Heart left ventricle (tissue), 16 donors: ENCODE measurements at regions not wholly inside any gene's neighbourhood (a gene's known extent, or its start where the extent isn't known, plus 50 kb on each side); places are given as distances from the start of the nearest gene placed in this dataset.

Experiments used
- ATAC-seq, 4 donors: fragments of 200-7000 bp; cut with Tn5 transposase; one replicate each; pipeline ENCODE4 v1.9.1; 2020 to 2022; ENCODE audit warnings: moderate library complexity in 4 of 4, mild to moderate bottlenecking in 3 of 4, moderate number of reproducible peaks in 1 of 4
- DNase-seq, 5 donors: peaks; one replicate each; pipeline ENCODE4 v3.0.0-alpha.2; 2020
- H3K27ac ChIP-seq, 12 donors: fragments of 200-600 bp; sonication (generic) in 4 of 12; one replicate each; pipeline versions ENCODE4 v1.5.0 to v1.8.0; 2016 to 2022; ENCODE audit warnings: mild to moderate bottlenecking in 2 of 12
- H3K27me3 ChIP-seq, 9 donors: fragments of 200-600 bp; sonication (generic) in 2 of 9; one replicate each; pipeline versions ENCODE4 v1.5.1 to v1.8.0; 2016 to 2022; ENCODE audit warnings: mild to moderate bottlenecking in 3 of 9
- H3K36me3 ChIP-seq, 9 donors: fragments of 200-600 bp; sonication (generic) in 2 of 9; one replicate each; pipeline versions ENCODE4 v1.5.0 to v1.8.0; 2018 to 2022; ENCODE audit warnings: mild to moderate bottlenecking in 2 of 9
- H3K4me1 ChIP-seq, 12 donors: fragments of 200-600 bp; sonication (generic) in 4 of 12; one replicate each; pipeline versions ENCODE4 v1.5.0 to v1.8.0; 2016 to 2022; ENCODE audit warnings: mild to moderate bottlenecking in 3 of 12
- H3K4me3 ChIP-seq, 12 donors: fragments of 200-600 bp; sonication (generic) in 4 of 12; one replicate each; pipeline versions ENCODE4 v1.5.0 to v1.8.0; 2017 to 2022; ENCODE audit warnings: mild to moderate bottlenecking in 9 of 12, moderate library complexity in 4 of 12
- H3K9me3 ChIP-seq, 12 donors: fragments of 200-600 bp; sonication (generic) in 4 of 12; one replicate each; pipeline versions ENCODE4 v1.5.0 to v1.8.0; 2016 to 2022; ENCODE audit warnings: mild to moderate bottlenecking in 1 of 12
- CTCF ChIP-seq, 12 donors: fragments of 200-600 bp; sonication (generic) in 4 of 12; IDR thresholded peaks; one replicate each; pipeline versions ENCODE4 v1.5.0 to v1.8.0; 2018 to 2022; ENCODE audit warnings: antibody characterized with exemption in 12 of 12, mild to moderate bottlenecking in 5 of 12
- POLR2A ChIP-seq, 2 donors: fragments of 450-650 bp; IDR thresholded peaks; one replicate each; pipeline ENCODE4 v1.6.1; 2017; ENCODE audit warnings: antibody characterized with exemption in 2 of 2, mild to moderate bottlenecking in 2 of 2, moderate library complexity in 2 of 2
- WGBS, 4 donors: extraction: QIAGEN DNeasy Blood & Tissue Kit in 2 of 4; methylation state at CpG; one replicate each; pipeline versions ENCODE4 v1.1.5 to v1.1.7; 2013 to 2018; 5-methylcytosine and 5-hydroxymethylcytosine counted together
- intact Hi-C, 10 donors: fragments of 100-400 bp; cut with DNase I; formaldehyde crosslinking; loops; one replicate each; pipeline versions ENCODE4 v1.11.1 to v1.14.2; 2022
- donor health status: ischemic (EF 13 %, LVEDD 7.1; RV severe dilation, severe dysfunction).
- donor health status: healthy with polysubstance abuse.
- donor health status: DM: no; HTN: yes; CAD: no.
- donor health status: DM: no; HTN: no; CAD: no.
- donor health status: ischemic (EF 25% LVEDD 6.9; RV normal size, moderate dysfunction).
- donor health status: ischemic (EF 25% LVEDD 5.7; RV mildly dilated, moderate dysfunction).
- donor health status: healthy.
- donor health status: DM: yes; HTN: yes; CAD: no.
- donor health status: ischemic (EF 35%, LVEDD 5.7; RV mildly dilated, moderate dysfunction).
- donor health status: nonischemic (EF 11% LVEDD 7.7; RV severe dilation, severe dysfunction).
- donor health status: DM: yes; HTN: yes; CAD: no.
- donor health status: PGD.
- donor health status: ischemic (EF 29% LVEDD 5.4; RV normal size, mild dysfunction).
- donor health status: nonischemic (EF 23%, LVEDD 6.1; RV moderate dilation, normal function).

DNA sequence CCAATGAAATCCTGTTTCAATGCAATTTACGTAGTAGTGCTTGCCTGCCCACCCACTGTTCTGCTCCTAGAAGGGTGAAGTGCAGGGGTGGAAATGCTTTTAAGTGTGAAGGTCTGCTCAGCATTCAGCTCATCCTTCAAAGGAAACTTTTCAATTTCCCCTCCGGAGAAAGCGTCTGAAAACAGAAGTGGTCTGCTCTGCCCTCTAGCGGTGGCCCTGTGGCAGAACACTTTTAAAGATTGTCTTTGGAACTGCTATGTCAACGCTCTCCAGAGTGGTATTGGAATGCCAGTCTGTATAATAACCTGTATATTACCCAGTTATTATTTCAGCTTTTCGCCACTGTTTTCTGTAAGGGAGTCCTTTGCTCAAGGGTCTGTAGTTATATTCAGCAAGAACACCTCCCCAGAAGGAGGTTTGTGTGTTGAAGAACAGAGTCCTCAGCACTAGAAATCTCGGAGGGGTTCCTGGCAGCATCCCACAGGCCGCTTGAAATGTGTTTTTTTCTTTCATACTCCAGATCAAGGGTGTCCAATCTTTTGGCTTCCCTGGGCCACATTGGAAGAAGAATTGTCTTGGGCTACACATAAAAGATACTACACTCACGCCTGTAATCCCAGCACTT is 63.1 kb upstream of the KLHL31 start:
- ATAC-seq, result peak; percentile 14 to 78 (median 59)
- H3K27ac ChIP-seq, result no peak overlapping the region
- peak in 4 of 5 donors; percentile 36 to 45 (median 38) for DNase-seq

DNA sequence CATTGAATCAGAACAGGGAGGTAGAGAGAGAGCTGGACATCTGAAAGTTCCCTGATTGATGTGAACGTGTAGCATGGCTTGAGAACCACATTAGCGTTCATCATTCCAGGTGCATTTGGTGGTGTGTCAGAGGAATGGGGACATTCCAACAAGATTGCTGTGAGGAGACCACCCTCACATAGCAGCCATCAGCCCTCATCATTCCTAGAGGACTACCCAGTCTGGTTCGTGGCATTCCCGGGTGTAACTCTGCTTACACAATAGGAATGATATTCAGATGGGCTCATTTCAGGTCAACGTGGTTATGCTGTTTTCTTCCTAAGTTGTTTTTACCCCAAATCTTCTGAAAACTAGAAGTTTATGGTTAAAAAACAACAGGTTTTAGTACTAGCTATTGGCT is 62.2 kb upstream of the KLHL31 start:
- Histone ChIP-seq H3K27ac (no peak overlapping the region), H3K4me1 (peaks cover 0 to 6% (median under 1%) of the 10 kb centered on the region in 12 donors), H3K27me3 (peaks cover 0 to 3% (median 0%) of the 10 kb centered on the region in 9 donors), H3K36me3 (no peaks in the 10 kb centered on the region), H3K4me3 (no peak overlapping the region), H3K9me3 (no peaks in the 10 kb centered on the region)
- TF ChIP-seq CTCF (IDR thresholded peaks at IDR 0.05) (no peak), POLR2A (IDR thresholded peaks at IDR 0.05) (no peak)
- WGBS, 4 donors, result 83 to 91% (median 86%) methylated on average over 5 of the region's 5 CpGs
- intact Hi-C loops, result loop anchor here in 9 of 10 donors (1.0 to 10.0 kb wide), 12 partner anchors 75 to 557 kb away; partner anchors contain the start of gene GCLC (in 2 of the 9)
- DNase-seq (no peak), ATAC-seq (no peak)

More for the DNA sequence above, 63.1 kb upstream of the KLHL31 start:
- Histone ChIP-seq H3K4me3 (peak overlapping the region in 3 of 12 donors; percentile 7 to 19 (median 11)), H3K9me3 (no peaks in the 10 kb centered on the region), H3K4me1 (peaks cover 0 to 6% (median under 1%) of the 10 kb centered on the region in 12 donors), H3K27me3 (peaks cover 0 to 3% (median 0%) of the 10 kb centered on the region in 9 donors), H3K36me3 (no peaks in the 10 kb centered on the region)
- WGBS, 4 donors, result 28 to 35% (median 31%) methylated on average over 9 of the region's 9 CpGs
- intact Hi-C loops, result loop anchor here in 8 of 10 donors (1.0 to 10.0 kb wide), 11 partner anchors 76 to 554 kb away; partner anchors contain the start of gene GCLC (in 2 of the 8)
- TF ChIP-seq POLR2A (IDR thresholded peaks at IDR 0.05), result no peak
- TF ChIP-seq CTCF (IDR thresholded peaks at IDR 0.05), result peak; percentile 53 to 98 (median 88)

DNA sequence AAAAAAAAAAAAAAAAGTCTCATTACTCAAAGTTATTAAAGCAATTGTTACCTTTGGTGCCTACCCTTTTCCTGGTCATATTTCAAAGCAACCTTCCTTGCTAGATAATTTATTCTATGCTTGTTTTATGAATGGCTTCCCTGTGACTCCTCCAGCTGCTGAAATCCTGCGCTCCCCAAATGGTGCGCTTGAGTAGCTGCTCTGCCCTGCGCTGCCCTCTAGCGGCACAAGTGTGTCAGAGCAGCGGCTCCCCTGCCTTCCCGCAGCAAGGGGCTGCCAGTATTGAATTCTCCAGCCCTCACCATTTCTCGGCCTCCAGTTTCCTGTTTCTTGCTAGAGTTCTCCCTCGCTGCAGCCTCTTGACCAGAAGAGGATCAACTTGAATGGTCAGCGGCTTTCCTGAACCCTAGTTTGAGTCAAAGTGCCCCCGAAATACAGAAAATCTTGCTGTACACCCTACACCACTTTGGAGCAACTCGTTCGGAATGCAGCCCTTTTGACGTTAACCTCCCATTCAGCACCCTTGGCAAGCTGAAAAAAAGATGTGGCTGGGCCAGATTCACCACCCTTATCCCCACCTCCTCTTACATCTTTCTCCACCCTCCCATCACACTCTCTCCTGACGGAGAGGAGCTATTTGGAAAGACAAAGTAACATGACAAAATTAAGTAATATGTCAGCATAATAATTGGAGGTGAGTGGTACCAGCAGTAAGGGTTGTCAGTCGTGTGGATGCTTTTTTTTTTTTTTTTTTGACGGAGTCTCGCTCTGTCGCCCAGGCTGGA is 60.4 kb upstream of the KLHL31 start:
- no peaks in the 10 kb centered on the region for H3K36me3 ChIP-seq
- H3K4me1 ChIP-seq, result peaks cover 0 to 6% (median under 1%) of the 10 kb centered on the region in 12 donors
- no peak overlapping the region for H3K4me3 ChIP-seq
- no peaks in the 10 kb centered on the region for H3K9me3 ChIP-seq
- peaks cover 0 to 3% (median 0%) of the 10 kb centered on the region in 9 donors for H3K27me3 ChIP-seq
- DNase-seq (peak; percentile 68 to 86 (median 78)), ATAC-seq (peak in 3 of 4 donors; percentile 88 to 89 (median 89))
- H3K27ac ChIP-seq, result no peak overlapping the region
- intact Hi-C loops, result loop anchor here in 8 of 10 donors (2.0 to 10.0 kb wide), 10 partner anchors 74 to 555 kb away; partner anchors contain the start of gene GCLC (in 2 of the 8)
- 34 to 35% (median 35%) methylated on average over 18 of the region's 18 CpGs for WGBS, 4 donors
- peak; percentile 88 to 99 (median 96) for TF ChIP-seq CTCF (IDR thresholded peaks at IDR 0.05)
- TF ChIP-seq POLR2A (IDR thresholded peaks at IDR 0.05), result no peak

DNA sequence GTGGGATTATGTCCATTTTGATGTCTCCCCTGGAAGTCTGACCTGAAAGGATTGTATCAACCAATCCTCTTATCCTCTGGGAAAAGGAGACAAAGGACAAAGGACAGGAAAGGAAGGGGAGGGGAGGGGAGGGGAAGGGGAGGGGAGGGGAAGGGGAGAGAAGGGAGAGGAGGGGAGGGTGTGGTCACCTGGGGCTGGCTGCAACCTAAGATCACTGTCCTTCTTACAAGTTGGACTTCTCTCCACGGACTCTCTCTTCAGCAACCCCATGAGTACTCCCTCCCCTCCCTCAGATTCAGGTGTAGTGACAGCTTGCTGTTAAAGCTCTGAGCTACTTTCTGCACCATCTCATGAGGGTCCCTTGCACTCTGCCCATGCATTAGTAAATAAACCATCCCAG is 58.9 kb upstream of the KLHL31 start:
- intact Hi-C loops, result loop anchor here in 5 of 10 donors (2.0 to 10.0 kb wide), 6 partner anchors 72 to 550 kb away; partner anchors contain the start of gene GCLC (in 2 of the 5)
- no peak overlapping the region for H3K27ac ChIP-seq

More for the DNA sequence above, 58.9 kb upstream of the KLHL31 start:
- H3K36me3 ChIP-seq, result no peaks in the 10 kb centered on the region
- H3K4me1 ChIP-seq, result peaks cover 0 to 6% (median under 1%) of the 10 kb centered on the region in 12 donors
- H3K9me3 ChIP-seq, result no peaks in the 10 kb centered on the region
- no peak overlapping the region for H3K4me3 ChIP-seq
- no peak for DNase-seq
- TF ChIP-seq CTCF (IDR thresholded peaks at IDR 0.05), result no peak
- no peak for TF ChIP-seq POLR2A (IDR thresholded peaks at IDR 0.05)
- 45 to 76% (median 63%) methylated on average over 1 of the region's 1 CpG for WGBS, 4 donors
- ATAC-seq, result no peak
- H3K27me3 ChIP-seq, result peaks cover 0 to 3% (median 0%) of the 10 kb centered on the region in 9 donors
